Type B pancreatic cell (in vitro differentiated cells): ENCODE measurements at regions not wholly inside any gene's neighbourhood (a gene's known extent, or its start where the extent isn't known, plus 50 kb on each side); places are given as distances from the start of the nearest gene placed in this dataset.

Experiments
- DNase-seq: peaks from one replicate; pipeline ENCODE4 v3.0.0; 2021; ENCODE audit warnings: mixed read lengths; ENCODE audit not compliant: unreplicated experiment; ENCODE audit errors: extremely low spot score
- H3K27ac Mint-ChIP-seq: 2 replicates; pipeline ENCODE4 v1.8.0; 2021; ENCODE audit warnings: mild to moderate bottlenecking, mixed read lengths
- H3K27me3 Mint-ChIP-seq: 2 replicates; pipeline ENCODE4 v1.8.0; 2021; ENCODE audit warnings: mixed read lengths
- H3K36me3 Mint-ChIP-seq: 2 replicates; pipeline ENCODE4 v1.8.0; 2021; ENCODE audit warnings: mixed read lengths
- H3K4me1 Mint-ChIP-seq: one replicate; pipeline ENCODE4 v1.8.0; 2021; ENCODE audit warnings: mixed read lengths; ENCODE audit not compliant: unreplicated experiment
- H3K4me3 Mint-ChIP-seq: 2 replicates; pipeline ENCODE4 v1.8.0; 2021; ENCODE audit warnings: mild to moderate bottlenecking, mixed read lengths
- H3K9me3 Mint-ChIP-seq: 2 replicates; pipeline ENCODE4 v1.8.0; 2021; ENCODE audit warnings: mixed read lengths
- CTCF ChIP-seq: fragments of 200-600 bp; sonication (generic); conservative IDR thresholded peaks from 2 replicates; pipeline ENCODE4 v1.5.0; 2021; ENCODE audit warnings: antibody characterized with exemption, mild to moderate bottlenecking

- Mint-ChIP-seq H3K4me1 (peaks cover 17% of the 10 kb centered on the region), H3K4me3 (no peak overlapping the region), H3K27me3 (no peaks in the 10 kb centered on the region), H3K9me3 (no peaks in the 10 kb centered on the region), H3K27ac (no peak overlapping the region), H3K36me3 (no peaks in the 10 kb centered on the region)
- no peak for TF ChIP-seq CTCF
- DNase-seq, result no peak
Observed at GRCh38 chr21:45343891-45344290, 56.2 kb upstream of the POFUT2 start.

- Mint-ChIP-seq H3K9me3 (no peaks in the 10 kb centered on the region), H3K27me3 (no peaks in the 10 kb centered on the region), H3K27ac (no peak overlapping the region), H3K4me1 (peaks cover 17% of the 10 kb centered on the region), H3K36me3 (no peaks in the 10 kb centered on the region), H3K4me3 (no peak overlapping the region)
- DNase-seq, result no peak
- TF ChIP-seq CTCF, result no peak
Observed at GRCh38 chr21:45344576-45344975, 56.9 kb upstream of the POFUT2 start.

GRCh38 chr21:45347048-45347711, 57.8 kb upstream of the COL18A1 start:
- Mint-ChIP-seq H3K36me3 (no peaks in the 10 kb centered on the region), H3K9me3 (no peaks in the 10 kb centered on the region), H3K4me3 (no peak overlapping the region), H3K27me3 (no peaks in the 10 kb centered on the region), H3K4me1 (peaks cover 21% of the 10 kb centered on the region), H3K27ac (no peak overlapping the region)
- no peak for TF ChIP-seq CTCF
- DNase-seq, result no peak

- no peak for TF ChIP-seq CTCF
- DNase-seq, result no peak
- Mint-ChIP-seq H3K4me1 (peaks cover 21% of the 10 kb centered on the region), H3K36me3 (no peaks in the 10 kb centered on the region), H3K4me3 (no peak overlapping the region), H3K9me3 (no peaks in the 10 kb centered on the region), H3K27me3 (no peaks in the 10 kb centered on the region), H3K27ac (no peak overlapping the region)
Observed at GRCh38 chr21:45347712-45348499, 57.1 kb upstream of the COL18A1 start.

- Mint-ChIP-seq H3K9me3 (no peaks in the 10 kb centered on the region), H3K4me1 (peaks cover 26% of the 10 kb centered on the region), H3K27ac (no peak overlapping the region), H3K4me3 (no peak overlapping the region), H3K36me3 (no peaks in the 10 kb centered on the region), H3K27me3 (no peaks in the 10 kb centered on the region)
- no peak for TF ChIP-seq CTCF
- no peak for DNase-seq
Observed at GRCh38 chr21:45348591-45349327, 56.2 kb upstream of the COL18A1 start.
